Trophoblast cell (in vitro differentiated cells and primary cell): ENCODE measurements at regions not wholly inside any gene's neighbourhood (a gene's known extent, or its start where the extent isn't known, plus 50 kb on each side); places are given as distances from the start of the nearest gene placed in this dataset.

ENCODE experiments used
- DNase-seq, 2 donors: peaks; one replicate each; pipeline ENCODE4 v3.0.0-alpha.2; 2016
- H2AFZ ChIP-seq: 2 replicates; pipeline ENCODE4 v1.6.1; 2013; ENCODE audit warnings: low read length, moderate library complexity, mild to moderate bottlenecking; ENCODE audit not compliant: insufficient read depth, poor library complexity
- H2AK5ac ChIP-seq: 2 replicates; pipeline ENCODE4 v1.6.1; 2013; ENCODE audit warnings: mild to moderate bottlenecking, low read length
- H2BK120ac ChIP-seq: 2 replicates; pipeline ENCODE4 v1.6.1; 2013; ENCODE audit warnings: low read length, mild to moderate bottlenecking, moderate library complexity; ENCODE audit not compliant: insufficient read depth, poor library complexity
- H2BK12ac ChIP-seq: 2 replicates; pipeline ENCODE4 v1.6.1; 2013; ENCODE audit warnings: mild to moderate bottlenecking, low read length, moderate library complexity
- H2BK5ac ChIP-seq: 2 replicates; pipeline ENCODE4 v1.6.1; 2013; ENCODE audit warnings: low read length, low read depth, moderate library complexity, mild to moderate bottlenecking; ENCODE audit not compliant: poor library complexity
- H3K14ac ChIP-seq: 2 replicates; pipeline ENCODE4 v1.6.1; 2013; ENCODE audit warnings: mild to moderate bottlenecking, low read length
- H3K18ac ChIP-seq: 2 replicates; pipeline ENCODE4 v1.6.1; 2013; ENCODE audit warnings: mild to moderate bottlenecking, low read length
- H3K23ac ChIP-seq: 2 replicates; pipeline ENCODE4 v1.6.1; 2013; ENCODE audit warnings: low read length
- H3K27ac ChIP-seq: 2 replicates; pipeline ENCODE4 v1.5.1; 2013; ENCODE audit warnings: low read depth, mild to moderate bottlenecking, inconsistent platforms, low read length, moderate library complexity
- H3K27me3 ChIP-seq: 2 replicates; pipeline ENCODE4 v1.6.1; 2013; ENCODE audit warnings: inconsistent platforms, mild to moderate bottlenecking, low read length, moderate library complexity; ENCODE audit not compliant: insufficient read depth
- H3K36me3 ChIP-seq, 2 experiments: 1 replicate in 1 of 2; 2 replicates in 1 of 2; pipeline ENCODE4 v1.6.1; 2013; ENCODE audit warnings: low read length in 2 of 2, mild to moderate bottlenecking in 2 of 2, moderate library complexity in 1 of 2; ENCODE audit not compliant: insufficient read depth in 2 of 2, control insufficient read depth in 1 of 2
- H3K4ac ChIP-seq: 2 replicates; pipeline ENCODE4 v1.6.1; 2013; ENCODE audit warnings: low read depth, mild to moderate bottlenecking, low read length, moderate library complexity
- H3K4me1 ChIP-seq, 2 experiments: 1 replicate in 1 of 2; 2 replicates in 1 of 2; pipeline ENCODE4 v1.6.1; 2013; ENCODE audit warnings: low read length in 2 of 2, mild to moderate bottlenecking in 2 of 2, moderate library complexity in 1 of 2; ENCODE audit not compliant: insufficient read depth in 2 of 2, control insufficient read depth in 1 of 2
- H3K4me2 ChIP-seq: 2 replicates; pipeline ENCODE4 v1.6.1; 2013; ENCODE audit warnings: inconsistent platforms, mild to moderate bottlenecking, low read length, moderate library complexity
- H3K4me3 ChIP-seq: 2 replicates; pipeline ENCODE4 v1.5.1; 2013; ENCODE audit warnings: mild to moderate bottlenecking, low read depth, low read length, inconsistent platforms
- H3K79me1 ChIP-seq: one replicate; pipeline ENCODE4 v1.6.1; 2013; ENCODE audit warnings: low read length
- H3K79me2 ChIP-seq: 2 replicates; pipeline ENCODE4 v1.6.1; 2013; ENCODE audit warnings: low read length, mild to moderate bottlenecking; ENCODE audit not compliant: control insufficient read depth, insufficient read depth, poor library complexity
- H3K9ac ChIP-seq: 2 replicates; pipeline ENCODE4 v1.6.1; 2013; ENCODE audit warnings: mild to moderate bottlenecking, low read length
- H3K9me3 ChIP-seq: 2 replicates; pipeline ENCODE4 v1.6.1; 2013; ENCODE audit warnings: low read depth, mild to moderate bottlenecking, control low read depth, inconsistent platforms, low read length; ENCODE audit not compliant: insufficient read depth
- H4K12ac ChIP-seq: 2 replicates; pipeline ENCODE4 v1.6.1; 2013; ENCODE audit warnings: low read depth, mild to moderate bottlenecking, low read length, moderate library complexity
- H4K8ac ChIP-seq: 2 replicates; pipeline ENCODE4 v1.6.1; 2013; ENCODE audit warnings: low read depth, mild to moderate bottlenecking, low read length, moderate library complexity
- H4K91ac ChIP-seq: one replicate; pipeline ENCODE4 v1.6.1; 2013; ENCODE audit warnings: low read depth, mild to moderate bottlenecking, low read length, moderate library complexity
- WGBS: extraction: QIAGEN DNeasy Blood & Tissue Kit; methylation state at CpG from one replicate; pipeline ENCODE4 v1.1.7; 2013; ENCODE audit warnings: missing lambda C conversion rate; ENCODE audit not compliant: insufficient read length, insufficient coverage; ENCODE audit errors: extremely low coverage; 5-methylcytosine and 5-hydroxymethylcytosine counted together

DNA sequence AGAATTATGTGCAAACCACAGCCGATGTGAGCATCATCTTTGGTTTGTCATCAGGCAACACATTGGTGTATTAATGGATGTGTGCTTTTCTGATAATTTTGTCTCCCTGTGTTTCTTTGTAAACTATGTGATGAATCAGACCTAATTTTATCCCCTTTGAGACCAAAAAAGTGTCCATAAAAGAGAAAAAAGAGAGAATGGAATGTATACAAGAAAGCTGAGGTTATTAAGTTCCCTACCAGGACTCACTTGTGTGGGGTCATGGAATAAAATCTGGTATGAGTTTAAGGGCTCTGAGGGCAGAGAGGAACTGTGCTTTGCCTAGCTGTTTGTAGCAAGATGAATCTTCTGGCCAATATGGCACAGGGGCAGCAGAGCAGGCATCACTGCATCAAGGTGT, 239.5 kb upstream of the HAND2 start:
- Histone ChIP-seq H3K4me1 (no peaks in the 10 kb centered on the region), H3K79me2 (no peaks in the 10 kb centered on the region), H4K8ac (no peak overlapping the region), H3K79me1 (no peaks in the 10 kb centered on the region), H3K9me3 (no peaks in the 10 kb centered on the region), H3K18ac (no peak overlapping the region), H2BK12ac (no peak overlapping the region), H3K23ac (no peak overlapping the region), H4K12ac (no peak overlapping the region), H3K4me3 (no peak overlapping the region), H3K4me2 (no peak overlapping the region), H3K9ac (peak overlapping the region; percentile 13), H2BK5ac (no peak overlapping the region), H4K91ac (no peak overlapping the region), H2BK120ac (no peak overlapping the region), H3K14ac (no peak overlapping the region), H3K27me3 (no peaks in the 10 kb centered on the region), H3K36me3 (no peaks in the 10 kb centered on the region), H2AFZ (no peak overlapping the region), H3K4ac (no peak overlapping the region), H3K27ac (no peak overlapping the region), H2AK5ac (no peak overlapping the region)
- no peak for DNase-seq
- no CpG with 5 or more reads among the region's 1 CpG for WGBS

DNA sequence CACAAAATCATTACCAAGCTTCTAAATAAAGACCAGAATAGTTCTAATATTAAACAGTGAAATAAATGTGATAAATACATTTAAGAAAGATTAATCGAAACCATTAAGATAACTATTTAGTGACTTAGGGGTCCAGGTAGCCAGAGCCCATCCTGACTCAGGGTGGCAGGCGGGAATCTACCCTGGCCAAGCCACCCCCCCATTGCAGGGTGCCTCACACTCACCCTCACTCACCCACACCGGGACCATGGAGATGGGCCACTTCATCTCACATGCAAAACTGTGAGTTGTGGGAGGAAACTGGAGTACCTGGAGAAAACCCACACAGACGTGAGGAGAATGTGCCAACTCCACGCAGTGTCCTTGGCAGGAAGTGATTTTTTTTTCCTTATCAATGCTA, 237.6 kb upstream of the HAND2 start:
- Histone ChIP-seq H3K4me3 (no peak overlapping the region), H4K12ac (no peak overlapping the region), H2BK5ac (no peak overlapping the region), H3K9me3 (no peaks in the 10 kb centered on the region), H2BK120ac (no peak overlapping the region), H3K14ac (no peak overlapping the region), H3K79me2 (no peaks in the 10 kb centered on the region), H2BK12ac (no peak overlapping the region), H3K23ac (no peak overlapping the region), H2AFZ (no peak overlapping the region), H3K27me3 (no peaks in the 10 kb centered on the region), H3K4ac (no peak overlapping the region), H2AK5ac (no peak overlapping the region), H3K9ac (no peak overlapping the region), H4K91ac (no peak overlapping the region), H3K18ac (no peak overlapping the region), H3K4me2 (no peak overlapping the region), H4K8ac (no peak overlapping the region), H3K27ac (no peak overlapping the region), H3K36me3 (no peaks in the 10 kb centered on the region), H3K4me1 (no peaks in the 10 kb centered on the region), H3K79me1 (no peaks in the 10 kb centered on the region)
- no peak for DNase-seq
- no CpG with 5 or more reads among the region's 5 CpGs for WGBS

DNA sequence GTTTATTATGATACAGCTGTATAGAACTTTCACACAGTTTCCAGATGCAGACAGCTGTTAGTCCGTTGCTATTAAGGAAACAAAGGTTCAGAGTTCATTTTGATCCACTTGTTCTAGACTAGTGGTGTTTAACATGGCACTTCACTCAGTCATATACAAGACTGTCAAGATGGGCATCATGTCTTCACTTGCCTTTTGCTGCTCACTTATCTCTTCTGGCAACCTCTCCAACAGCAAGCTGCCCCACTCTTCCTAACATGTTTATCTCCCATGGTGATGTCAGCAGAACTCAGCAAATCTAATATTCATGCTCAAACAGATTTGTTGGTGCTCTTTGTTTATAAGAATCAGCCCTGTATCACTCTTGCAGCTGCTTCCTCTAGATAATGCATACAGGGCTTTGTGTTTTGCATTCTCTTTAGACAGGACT, 236.2 kb upstream of the HAND2 start:
- Histone ChIP-seq H3K27me3 (no peaks in the 10 kb centered on the region), H2BK12ac (no peak overlapping the region), H2BK5ac (no peak overlapping the region), H3K27ac (no peak overlapping the region), H3K79me1 (no peaks in the 10 kb centered on the region), H3K18ac (no peak overlapping the region), H2AK5ac (no peak overlapping the region), H3K14ac (no peak overlapping the region), H3K4ac (no peak overlapping the region), H3K4me3 (no peak overlapping the region), H3K23ac (no peak overlapping the region), H3K4me1 (no peaks in the 10 kb centered on the region), H3K4me2 (no peak overlapping the region), H4K91ac (no peak overlapping the region), H3K9ac (no peak overlapping the region), H3K36me3 (no peaks in the 10 kb centered on the region), H4K12ac (no peak overlapping the region), H4K8ac (no peak overlapping the region), H2AFZ (no peak overlapping the region), H2BK120ac (no peak overlapping the region), H3K79me2 (no peaks in the 10 kb centered on the region), H3K9me3 (no peaks in the 10 kb centered on the region)
- no peak for DNase-seq
- no CpG with 5 or more reads among the region's 1 CpG for WGBS

GRCh38 chr4:173765751-173766150, 235.7 kb upstream of the HAND2 start:
- Histone ChIP-seq H2BK5ac (no peak overlapping the region), H2BK12ac (no peak overlapping the region), H3K79me2 (no peaks in the 10 kb centered on the region), H3K4ac (no peak overlapping the region), H3K4me3 (no peak overlapping the region), H3K14ac (no peak overlapping the region), H3K4me1 (no peaks in the 10 kb centered on the region), H4K12ac (no peak overlapping the region), H2AFZ (no peak overlapping the region), H3K9ac (no peak overlapping the region), H3K9me3 (no peaks in the 10 kb centered on the region), H4K8ac (no peak overlapping the region), H4K91ac (no peak overlapping the region), H3K23ac (no peak overlapping the region), H3K27me3 (no peaks in the 10 kb centered on the region), H3K27ac (no peak overlapping the region), H3K79me1 (no peaks in the 10 kb centered on the region), H3K36me3 (no peaks in the 10 kb centered on the region), H3K18ac (no peak overlapping the region), H2BK120ac (no peak overlapping the region), H3K4me2 (no peak overlapping the region), H2AK5ac (no peak overlapping the region)
- DNase-seq, result no peak
- WGBS, result no CpG with 5 or more reads among the region's 4 CpGs
